ENCODE measurements at regions not wholly inside any gene's neighbourhood (a gene's known extent, or its start where the extent isn't known, plus 50 kb on each side); places are given as distances from the start of the nearest gene placed in this dataset.

- TF ChIP-seq MAX (IDR thresholded peaks at IDR 0.05; ENCODE audit: insufficient read depth, insufficient read length) (no peak), POLR2A (IDR thresholded peaks at IDR 0.05; ENCODE audit: low read depth, low read length) (no peak), EZH2 (IDR thresholded peaks at IDR 0.05; ENCODE audit: borderline replicate concordance, low read depth, low read length, severe bottlenecking) (no peak), POLR2AphosphoS5 (IDR thresholded peaks at IDR 0.05; ENCODE audit: insufficient read depth, low read depth, low read length) (no peak), FOS (IDR thresholded peaks at IDR 0.05; ENCODE audit: borderline replicate concordance, insufficient read depth, low read length) (no peak)
- TF ChIP-seq, protein P1, sequence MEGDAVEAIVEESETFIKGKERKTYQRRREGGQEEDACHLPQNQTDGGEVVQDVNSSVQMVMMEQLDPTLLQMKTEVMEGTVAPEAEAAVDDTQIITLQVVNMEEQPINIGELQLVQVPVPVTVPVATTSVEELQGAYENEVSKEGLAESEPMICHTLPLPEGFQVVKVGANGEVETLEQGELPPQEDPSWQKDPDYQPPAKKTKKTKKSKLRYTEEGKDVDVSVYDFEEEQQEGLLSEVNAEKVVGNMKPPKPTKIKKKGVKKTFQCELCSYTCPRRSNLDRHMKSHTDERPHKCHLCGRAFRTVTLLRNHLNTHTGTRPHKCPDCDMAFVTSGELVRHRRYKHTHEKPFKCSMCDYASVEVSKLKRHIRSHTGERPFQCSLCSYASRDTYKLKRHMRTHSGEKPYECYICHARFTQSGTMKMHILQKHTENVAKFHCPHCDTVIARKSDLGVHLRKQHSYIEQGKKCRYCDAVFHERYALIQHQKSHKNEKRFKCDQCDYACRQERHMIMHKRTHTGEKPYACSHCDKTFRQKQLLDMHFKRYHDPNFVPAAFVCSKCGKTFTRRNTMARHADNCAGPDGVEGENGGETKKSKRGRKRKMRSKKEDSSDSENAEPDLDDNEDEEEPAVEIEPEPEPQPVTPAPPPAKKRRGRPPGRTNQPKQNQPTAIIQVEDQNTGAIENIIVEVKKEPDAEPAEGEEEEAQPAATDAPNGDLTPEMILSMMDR (IDR thresholded peaks at IDR 0.05; ENCODE audit: extremely low read depth in 1 of 2, insufficient read depth in 1 of 2, low read depth in 1 of 2, low read length in 2 of 2) = no peak
Observed at GRCh38 chr2:192593561-192593960, 398.8 kb upstream of the TMEFF2 start.

Measured in endothelial cell of umbilical vein (primary cell).